Astrocyte (in vitro differentiated cells and primary cell): ENCODE measurements at regions not wholly inside any gene's neighbourhood (a gene's known extent, or its start where the extent isn't known, plus 50 kb on each side); places are given as distances from the start of the nearest gene placed in this dataset.

ENCODE experiments used
- DNase-seq: peaks from one replicate; pipeline ENCODE4 v3.0.0-alpha.2; 2010; ENCODE audit warnings: low read depth
- FAIRE-seq: peaks from 2 replicates; lab custom pipeline; 2011; peaks lifted over from hg19 to GRCh38; lab: Jason Lieb, UNC
- H2AFZ ChIP-seq: 2 replicates; pipeline ENCODE4 v1.6.0; 2012; ENCODE audit warnings: low read depth, low read length, inconsistent platforms
- H3K27ac ChIP-seq: 2 replicates; pipeline ENCODE4 v1.5.1; 2011; ENCODE audit warnings: low read depth, low read length, inconsistent platforms
- H3K27me3 ChIP-seq: 2 replicates; pipeline ENCODE4 v1.6.0; 2011; ENCODE audit warnings: low read length, inconsistent platforms; ENCODE audit not compliant: insufficient read depth
- H3K36me3 ChIP-seq: 2 replicates; pipeline ENCODE4 v1.5.1; 2011; ENCODE audit warnings: low read length, inconsistent platforms; ENCODE audit not compliant: insufficient read depth
- H3K4me1 ChIP-seq: 2 replicates; pipeline ENCODE4 v1.5.1; 2011; ENCODE audit warnings: low read length, inconsistent platforms; ENCODE audit not compliant: insufficient read depth
- H3K4me2 ChIP-seq: 2 replicates; pipeline ENCODE4 v1.6.0; 2012; ENCODE audit warnings: low read length, inconsistent platforms
- H3K4me3 ChIP-seq: 2 replicates; pipeline ENCODE4 v1.5.1; 2011; ENCODE audit warnings: low read depth, mild to moderate bottlenecking, low read length, inconsistent platforms; ENCODE audit not compliant: insufficient read depth
- H3K79me2 ChIP-seq: 2 replicates; pipeline ENCODE4 v1.6.0; 2012; ENCODE audit warnings: mild to moderate bottlenecking, low read length, inconsistent platforms; ENCODE audit not compliant: insufficient read depth
- H3K9ac ChIP-seq: 2 replicates; pipeline ENCODE4 v1.6.0; 2012; ENCODE audit warnings: mild to moderate bottlenecking, low read length, inconsistent platforms
- H3K9me3 ChIP-seq: 2 replicates; pipeline ENCODE4 v1.5.1; 2012; ENCODE audit warnings: low read depth, mild to moderate bottlenecking, low read length, inconsistent platforms; ENCODE audit not compliant: insufficient read depth
- H4K20me1 ChIP-seq: 2 replicates; pipeline ENCODE4 v1.6.0; 2012; ENCODE audit warnings: low read length, inconsistent platforms; ENCODE audit not compliant: insufficient read depth
- H3K27ac Mint-ChIP-seq: one replicate; pipeline ENCODE4 v1.8.0; 2021; ENCODE audit warnings: mild to moderate bottlenecking, mixed read lengths; ENCODE audit not compliant: unreplicated experiment
- H3K27me3 Mint-ChIP-seq: one replicate; pipeline ENCODE4 v1.8.0; 2021; ENCODE audit warnings: low read depth, mixed read lengths; ENCODE audit not compliant: unreplicated experiment
- H3K36me3 Mint-ChIP-seq: one replicate; pipeline ENCODE4 v1.8.0; 2021; ENCODE audit warnings: low read depth, mixed read lengths; ENCODE audit not compliant: unreplicated experiment
- H3K4me1 Mint-ChIP-seq: one replicate; pipeline ENCODE4 v1.8.0; 2021; ENCODE audit warnings: low read depth, mixed read lengths; ENCODE audit not compliant: unreplicated experiment
- H3K4me3 Mint-ChIP-seq: one replicate; pipeline ENCODE4 v1.8.0; 2021; ENCODE audit warnings: mild to moderate bottlenecking, moderate library complexity, mixed read lengths; ENCODE audit not compliant: unreplicated experiment
- H3K9me3 Mint-ChIP-seq: one replicate; pipeline ENCODE4 v1.8.0; 2021; ENCODE audit warnings: mild to moderate bottlenecking, mixed read lengths; ENCODE audit not compliant: unreplicated experiment
- EZH2 ChIP-seq: IDR thresholded peaks from 2 replicates; pipeline ENCODE4 v1.6.1; 2012; ENCODE audit warnings: mild to moderate bottlenecking, low read length, inconsistent platforms; ENCODE audit not compliant: insufficient read depth
- TF ChIP-seq, protein P1 (sequence below): IDR thresholded peaks from 2 replicates; pipeline ENCODE4 v1.5.1; 2011; ENCODE audit warnings: low read depth, mild to moderate bottlenecking, inconsistent platforms, low read length, moderate library complexity; ENCODE audit not compliant: insufficient read depth

DNA sequence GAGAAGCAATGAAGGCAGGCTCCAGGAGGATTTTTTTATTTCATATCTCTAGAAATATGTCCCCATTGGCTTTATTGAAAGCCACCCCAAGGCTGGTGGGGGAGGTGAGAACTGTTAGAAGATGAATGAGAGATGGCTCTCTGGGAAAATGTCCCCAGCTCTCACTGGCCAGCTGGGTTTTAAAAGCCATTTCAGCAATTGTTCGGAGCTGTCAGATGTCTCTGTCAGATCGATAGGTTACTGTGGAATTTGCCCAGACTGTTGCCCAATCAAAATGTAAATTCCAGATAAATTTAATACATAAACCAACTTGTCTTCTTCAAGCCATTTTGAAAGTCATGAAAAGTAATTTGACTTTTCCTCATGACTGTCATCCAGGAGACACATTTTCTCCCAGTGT is 67.0 kb upstream of the BRINP1 start:
- Histone ChIP-seq H3K9ac (no peak overlapping the region), H3K9me3 (no peaks in the 10 kb centered on the region), H3K27ac (no peak overlapping the region), H3K27me3 (no peaks in the 10 kb centered on the region), H3K4me1 (no peaks in the 10 kb centered on the region), H3K79me2 (no peaks in the 10 kb centered on the region), H2AFZ (no peak overlapping the region), H3K36me3 (no peaks in the 10 kb centered on the region), H3K4me2 (no peak overlapping the region), H3K4me3 (no peak overlapping the region), H4K20me1 (no peaks in the 10 kb centered on the region)
- peaks cover 4% of the 10 kb centered on the region for H3K27me3 Mint-ChIP-seq
- H3K4me3 Mint-ChIP-seq = no peak overlapping the region
- H3K27ac Mint-ChIP-seq = no peak overlapping the region
- FAIRE-seq (no peak), DNase-seq (no peak)
- TF ChIP-seq, protein P1, sequence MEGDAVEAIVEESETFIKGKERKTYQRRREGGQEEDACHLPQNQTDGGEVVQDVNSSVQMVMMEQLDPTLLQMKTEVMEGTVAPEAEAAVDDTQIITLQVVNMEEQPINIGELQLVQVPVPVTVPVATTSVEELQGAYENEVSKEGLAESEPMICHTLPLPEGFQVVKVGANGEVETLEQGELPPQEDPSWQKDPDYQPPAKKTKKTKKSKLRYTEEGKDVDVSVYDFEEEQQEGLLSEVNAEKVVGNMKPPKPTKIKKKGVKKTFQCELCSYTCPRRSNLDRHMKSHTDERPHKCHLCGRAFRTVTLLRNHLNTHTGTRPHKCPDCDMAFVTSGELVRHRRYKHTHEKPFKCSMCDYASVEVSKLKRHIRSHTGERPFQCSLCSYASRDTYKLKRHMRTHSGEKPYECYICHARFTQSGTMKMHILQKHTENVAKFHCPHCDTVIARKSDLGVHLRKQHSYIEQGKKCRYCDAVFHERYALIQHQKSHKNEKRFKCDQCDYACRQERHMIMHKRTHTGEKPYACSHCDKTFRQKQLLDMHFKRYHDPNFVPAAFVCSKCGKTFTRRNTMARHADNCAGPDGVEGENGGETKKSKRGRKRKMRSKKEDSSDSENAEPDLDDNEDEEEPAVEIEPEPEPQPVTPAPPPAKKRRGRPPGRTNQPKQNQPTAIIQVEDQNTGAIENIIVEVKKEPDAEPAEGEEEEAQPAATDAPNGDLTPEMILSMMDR = no peak
- TF ChIP-seq EZH2 = no peak
- no peaks in the 10 kb centered on the region for H3K36me3 Mint-ChIP-seq
- H3K4me1 Mint-ChIP-seq = peaks cover 5% of the 10 kb centered on the region
- H3K9me3 Mint-ChIP-seq = no peaks in the 10 kb centered on the region

DNA sequence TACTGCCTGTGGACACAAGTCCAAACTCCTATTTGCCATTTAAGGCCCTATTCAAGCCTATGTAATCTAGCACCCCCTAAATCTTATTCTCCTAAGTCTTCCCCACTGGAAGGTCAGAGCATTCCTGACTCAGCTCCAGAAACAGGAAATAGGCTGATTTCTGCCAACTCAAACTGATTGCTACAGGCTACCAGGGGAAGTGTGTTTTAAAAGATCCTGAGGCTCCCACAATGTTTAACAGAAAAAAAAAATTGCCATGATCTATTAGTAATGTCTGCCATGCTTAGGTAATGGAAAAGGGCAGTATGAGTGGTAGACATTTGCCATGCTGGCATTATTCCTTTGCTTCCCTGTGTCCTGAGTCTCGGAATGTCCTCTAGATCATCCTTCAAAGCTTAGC is 65.8 kb upstream of the BRINP1 start:
- H3K27me3 Mint-ChIP-seq = no peaks in the 10 kb centered on the region
- no peak overlapping the region for H3K4me3 Mint-ChIP-seq
- no peaks in the 10 kb centered on the region for H3K9me3 Mint-ChIP-seq
- H3K4me3 ChIP-seq = no peak overlapping the region
- H3K27me3 ChIP-seq = no peaks in the 10 kb centered on the region
- H3K36me3 Mint-ChIP-seq = no peaks in the 10 kb centered on the region
- H2AFZ ChIP-seq = no peak overlapping the region
- peaks cover 5% of the 10 kb centered on the region for H3K4me1 Mint-ChIP-seq
- no peak for TF ChIP-seq EZH2
- TF ChIP-seq, protein P1 = no peak
- H3K9ac ChIP-seq = no peak overlapping the region
- no peak overlapping the region for H3K27ac Mint-ChIP-seq
- H3K4me1 ChIP-seq = no peaks in the 10 kb centered on the region
- H4K20me1 ChIP-seq = no peaks in the 10 kb centered on the region
- H3K79me2 ChIP-seq = no peaks in the 10 kb centered on the region
- no peaks in the 10 kb centered on the region for H3K9me3 ChIP-seq
- H3K4me2 ChIP-seq = no peak overlapping the region
- no peaks in the 10 kb centered on the region for H3K36me3 ChIP-seq
- H3K27ac ChIP-seq = no peak overlapping the region
- DNase-seq = no peak
- FAIRE-seq = no peak

DNA sequence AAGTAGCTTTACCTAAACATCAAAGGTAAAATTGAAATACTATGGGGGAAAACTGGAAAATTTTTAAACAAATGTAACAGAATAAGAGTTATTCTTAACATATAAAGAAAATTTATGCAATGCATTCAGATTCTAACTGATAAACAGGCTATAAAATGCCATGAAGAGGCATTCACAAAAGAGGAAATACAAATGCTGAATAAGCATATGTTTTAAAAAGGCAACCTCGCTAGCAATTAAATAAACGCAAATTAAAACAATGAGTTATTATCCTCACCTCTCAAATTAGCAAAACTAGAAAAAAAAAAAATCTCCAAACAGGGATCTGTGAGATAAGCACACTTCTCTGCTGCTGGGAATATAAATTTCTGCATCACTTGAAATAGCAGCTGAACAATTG is 63.2 kb upstream of the BRINP1 start:
- Histone ChIP-seq H3K36me3 (no peaks in the 10 kb centered on the region), H3K4me3 (no peak overlapping the region), H2AFZ (no peak overlapping the region), H3K9ac (no peak overlapping the region), H3K79me2 (no peaks in the 10 kb centered on the region), H3K4me1 (no peaks in the 10 kb centered on the region), H4K20me1 (no peaks in the 10 kb centered on the region), H3K4me2 (no peak overlapping the region), H3K9me3 (no peaks in the 10 kb centered on the region), H3K27ac (no peak overlapping the region), H3K27me3 (no peaks in the 10 kb centered on the region)
- no peak for TF ChIP-seq EZH2
- TF ChIP-seq, protein P1 = no peak
- H3K27me3 Mint-ChIP-seq = no peaks in the 10 kb centered on the region
- H3K27ac Mint-ChIP-seq = no peak overlapping the region
- no peak for DNase-seq
- no peak overlapping the region for H3K4me3 Mint-ChIP-seq
- peaks cover 5% of the 10 kb centered on the region for H3K4me1 Mint-ChIP-seq
- FAIRE-seq = no peak
- H3K36me3 Mint-ChIP-seq = no peaks in the 10 kb centered on the region
- no peaks in the 10 kb centered on the region for H3K9me3 Mint-ChIP-seq
